Smooth muscle cell (in vitro differentiated cells): ENCODE measurements at regions not wholly inside any gene's neighbourhood (a gene's known extent, or its start where the extent isn't known, plus 50 kb on each side); places are given as distances from the start of the nearest gene placed in this dataset.

Source experiments
- DNase-seq: peaks from one replicate; lab custom pipeline; 2025; ENCODE audit not compliant: unreplicated experiment; lab: John Stamatoyannopoulos, UW
- H2AFZ ChIP-seq: fragments of 200-600 bp; sonication (generic); 2 replicates; pipeline ENCODE4 v1.6.0; 2016; ENCODE audit warnings: antibody characterized with exemption, low read depth, mild to moderate bottlenecking
- H3F3A ChIP-seq: fragments of 200-600 bp; sonication (generic); 2 replicates; pipeline ENCODE4 v1.6.0; 2017; ENCODE audit warnings: antibody characterized with exemption, low read depth
- H3K27ac ChIP-seq: fragments of 200-600 bp; sonication (generic); 2 replicates; pipeline ENCODE4 v1.5.1; 2016; ENCODE audit warnings: low read depth, mild to moderate bottlenecking
- H3K27me3 ChIP-seq: fragments of 200-600 bp; sonication (generic); 2 replicates; pipeline ENCODE4 v1.6.1; 2016; ENCODE audit warnings: low read depth, mild to moderate bottlenecking
- H3K36me3 ChIP-seq: fragments of 200-600 bp; sonication (generic); 2 replicates; pipeline ENCODE4 v1.5.1; 2016; ENCODE audit warnings: low read depth
- H3K4me1 ChIP-seq: fragments of 200-600 bp; sonication (generic); 2 replicates; pipeline ENCODE4 v1.5.1; 2016; ENCODE audit warnings: low read depth
- H3K4me2 ChIP-seq: fragments of 200-600 bp; sonication (generic); 2 replicates; pipeline ENCODE4 v1.6.0; 2016; ENCODE audit warnings: mild to moderate bottlenecking
- H3K4me3 ChIP-seq: fragments of 200-600 bp; sonication (generic); 2 replicates; pipeline ENCODE4 v1.5.1; 2016; ENCODE audit warnings: mild to moderate bottlenecking
- H3K79me2 ChIP-seq: fragments of 200-600 bp; sonication (generic); 2 replicates; pipeline ENCODE4 v1.6.0; 2016; ENCODE audit warnings: low read depth, mild to moderate bottlenecking
- H3K9ac ChIP-seq: fragments of 200-600 bp; sonication (generic); 2 replicates; pipeline ENCODE4 v1.6.0; 2016; ENCODE audit warnings: low read depth
- H3K9me3 ChIP-seq: fragments of 200-600 bp; sonication (generic); replicated peaks from 2 replicates; pipeline ENCODE4 v1.5.1; 2016; ENCODE audit warnings: low read depth
- H4K20me1 ChIP-seq: fragments of 200-600 bp; sonication (generic); 2 replicates; pipeline ENCODE4 v1.6.0; 2016; ENCODE audit warnings: low read depth
- WGBS: methylation state at CpG from one replicate; pipeline ENCODE4 v1.1.7; 2016; ENCODE audit warnings: low lambda C conversion rate; 5-methylcytosine and 5-hydroxymethylcytosine counted together
- TF ChIP-seq, protein P1 (sequence below): fragments of 200-600 bp; sonication (generic); IDR thresholded peaks from 2 replicates; pipeline ENCODE4 v1.5.1; 2017; ENCODE audit warnings: borderline replicate concordance, mild to moderate bottlenecking, antibody characterized with exemption; ENCODE audit not compliant: insufficient read depth, poor library complexity, severe bottlenecking

DNA sequence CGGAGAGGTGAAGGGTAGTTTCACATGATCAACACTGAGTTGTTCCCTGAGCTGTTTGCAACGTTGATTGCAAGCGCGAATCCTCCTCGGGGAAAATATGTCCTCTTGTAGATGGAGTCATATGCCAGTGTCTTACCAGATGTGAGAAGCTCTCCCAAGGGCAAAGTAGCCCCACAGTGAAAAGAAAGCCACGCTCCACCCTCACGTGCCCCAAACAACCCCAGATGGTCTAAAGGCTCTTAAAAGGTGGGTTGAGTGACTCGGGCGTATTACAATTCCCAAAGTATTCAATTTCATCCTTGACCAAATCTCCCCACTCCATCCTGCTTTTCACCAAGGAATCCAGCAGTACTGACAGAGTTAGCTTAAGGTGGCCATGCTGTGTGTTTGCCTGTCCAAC is 332.1 kb upstream of the SOX11 start:
- H3K9ac ChIP-seq, result no peak overlapping the region
- no peak overlapping the region for H3K27ac ChIP-seq
- H3K4me1 ChIP-seq, result no peaks in the 10 kb centered on the region
- TF ChIP-seq, protein P1, sequence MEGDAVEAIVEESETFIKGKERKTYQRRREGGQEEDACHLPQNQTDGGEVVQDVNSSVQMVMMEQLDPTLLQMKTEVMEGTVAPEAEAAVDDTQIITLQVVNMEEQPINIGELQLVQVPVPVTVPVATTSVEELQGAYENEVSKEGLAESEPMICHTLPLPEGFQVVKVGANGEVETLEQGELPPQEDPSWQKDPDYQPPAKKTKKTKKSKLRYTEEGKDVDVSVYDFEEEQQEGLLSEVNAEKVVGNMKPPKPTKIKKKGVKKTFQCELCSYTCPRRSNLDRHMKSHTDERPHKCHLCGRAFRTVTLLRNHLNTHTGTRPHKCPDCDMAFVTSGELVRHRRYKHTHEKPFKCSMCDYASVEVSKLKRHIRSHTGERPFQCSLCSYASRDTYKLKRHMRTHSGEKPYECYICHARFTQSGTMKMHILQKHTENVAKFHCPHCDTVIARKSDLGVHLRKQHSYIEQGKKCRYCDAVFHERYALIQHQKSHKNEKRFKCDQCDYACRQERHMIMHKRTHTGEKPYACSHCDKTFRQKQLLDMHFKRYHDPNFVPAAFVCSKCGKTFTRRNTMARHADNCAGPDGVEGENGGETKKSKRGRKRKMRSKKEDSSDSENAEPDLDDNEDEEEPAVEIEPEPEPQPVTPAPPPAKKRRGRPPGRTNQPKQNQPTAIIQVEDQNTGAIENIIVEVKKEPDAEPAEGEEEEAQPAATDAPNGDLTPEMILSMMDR, result no peak
- H3K36me3 ChIP-seq, result no peaks in the 10 kb centered on the region
- H4K20me1 ChIP-seq, result no peaks in the 10 kb centered on the region
- H3K79me2 ChIP-seq, result no peaks in the 10 kb centered on the region
- H3K4me3 ChIP-seq, result no peak overlapping the region
- DNase-seq, result no peak
- WGBS, result 97% methylated on average over 9 of the region's 9 CpGs
- no peaks in the 10 kb centered on the region for H3F3A ChIP-seq
- peaks cover 3% of the 10 kb centered on the region for H3K27me3 ChIP-seq
- no peak overlapping the region for H2AFZ ChIP-seq
- no peak overlapping the region for H3K4me2 ChIP-seq
- no peaks in the 10 kb centered on the region for H3K9me3 ChIP-seq

DNA sequence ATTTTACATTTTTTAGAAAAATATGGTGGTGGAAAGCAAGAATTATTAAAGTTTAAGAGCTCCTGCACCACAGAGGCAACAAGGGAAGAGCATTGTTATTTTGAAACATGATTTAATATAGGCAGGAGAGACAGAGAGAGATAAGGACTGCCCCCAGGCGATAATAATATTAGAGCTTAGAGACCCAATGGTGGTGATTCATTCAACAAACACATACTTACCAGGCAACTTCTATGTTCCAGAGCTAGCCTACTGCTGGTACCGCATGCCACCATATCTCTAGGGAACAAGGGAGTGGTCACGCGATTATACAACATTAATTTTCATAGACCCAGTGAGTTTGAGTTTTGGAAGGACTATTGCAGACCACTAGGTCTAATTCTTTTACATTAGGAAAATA is 327.8 kb upstream of the SOX11 start:
- 89% methylated on average over 4 of the region's 4 CpGs for WGBS

DNA sequence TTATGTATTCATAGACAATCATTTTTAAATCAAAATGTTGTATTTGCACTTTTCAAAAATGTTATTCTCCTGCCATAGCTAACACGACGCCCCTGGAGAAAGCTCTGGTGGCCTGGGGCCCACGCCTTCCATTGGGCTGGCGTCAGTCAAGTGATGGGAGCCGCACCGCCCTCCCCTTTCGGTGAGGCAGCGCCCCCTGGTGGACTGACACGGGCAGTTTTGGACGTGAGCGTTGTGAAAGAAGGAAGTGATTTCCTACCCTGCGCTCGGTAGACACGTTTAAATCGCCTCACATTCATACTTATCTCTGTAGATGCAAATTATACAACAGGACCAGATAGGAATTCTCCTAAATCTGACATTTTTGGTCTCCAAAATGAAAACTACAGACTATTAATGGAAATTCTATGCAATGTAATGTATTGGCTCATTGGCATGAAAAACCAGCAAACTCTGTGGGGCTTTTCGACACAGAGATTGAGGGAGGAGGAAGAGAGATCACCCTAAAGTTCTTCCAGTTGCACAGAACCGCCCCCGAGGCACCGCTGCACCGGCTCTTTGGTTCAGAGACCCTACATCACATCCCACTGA is 326.2 kb upstream of the SOX11 start:
- H3K79me2 ChIP-seq, result no peaks in the 10 kb centered on the region
- H3K27me3 ChIP-seq, result no peaks in the 10 kb centered on the region
- no peaks in the 10 kb centered on the region for H3K9me3 ChIP-seq
- H3K27ac ChIP-seq, result no peak overlapping the region
- H2AFZ ChIP-seq, result peak overlapping the region; percentile 64
- whole genome bisulfite sequencing, result 23% methylated on average over 20 of the region's 20 CpGs
- H3K4me1 ChIP-seq, result peaks cover 8% of the 10 kb centered on the region
- peak overlapping the region; percentile 17 for H3K4me3 ChIP-seq
- H3F3A ChIP-seq, result no peaks in the 10 kb centered on the region
- no peaks in the 10 kb centered on the region for H3K36me3 ChIP-seq
- DNase-seq, result peak; percentile 47
- no peak overlapping the region for H3K9ac ChIP-seq
- TF ChIP-seq, protein P1, result peak; percentile 94
- peak overlapping the region; percentile 80 for H3K4me2 ChIP-seq
- H4K20me1 ChIP-seq, result no peaks in the 10 kb centered on the region

More for the DNA sequence above, 327.8 kb upstream of the SOX11 start:
- TF ChIP-seq, protein P1, result no peak
- DNase-seq, result no peak
- no peak overlapping the region for H3K4me3 ChIP-seq
- H2AFZ ChIP-seq, result no peak overlapping the region
- no peaks in the 10 kb centered on the region for H3K79me2 ChIP-seq
- H3K9me3 ChIP-seq, result no peaks in the 10 kb centered on the region
- no peaks in the 10 kb centered on the region for H4K20me1 ChIP-seq
- no peaks in the 10 kb centered on the region for H3K36me3 ChIP-seq
- no peaks in the 10 kb centered on the region for H3F3A ChIP-seq
- no peak overlapping the region for H3K9ac ChIP-seq
- H3K27ac ChIP-seq, result no peak overlapping the region
- peaks cover 8% of the 10 kb centered on the region for H3K4me1 ChIP-seq
- no peaks in the 10 kb centered on the region for H3K27me3 ChIP-seq
- H3K4me2 ChIP-seq, result no peak overlapping the region

DNA sequence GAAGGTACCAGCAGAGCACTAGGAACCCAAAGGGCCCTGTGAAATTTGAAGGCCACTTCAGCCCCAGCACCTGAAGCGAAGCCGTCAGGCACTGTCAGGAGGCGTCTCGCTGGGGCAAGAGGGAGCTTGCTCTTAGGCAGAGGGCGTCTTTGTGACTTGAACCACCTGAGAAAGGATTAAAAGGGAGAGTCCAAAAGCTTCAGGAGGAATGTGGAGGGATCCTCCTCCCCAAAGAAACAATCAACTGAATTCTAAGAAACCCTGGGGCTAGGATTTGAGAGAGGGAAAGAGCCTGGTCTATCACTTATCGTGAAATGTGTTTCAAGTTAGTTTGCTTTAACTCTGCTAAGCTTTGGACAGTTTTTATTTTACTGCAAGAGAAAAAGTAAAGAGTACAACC is 324.9 kb upstream of the SOX11 start:
- TF ChIP-seq, protein P1, result no peak
- no peaks in the 10 kb centered on the region for H3K9me3 ChIP-seq
- H3K27ac ChIP-seq, result no peak overlapping the region
- H3K79me2 ChIP-seq, result no peaks in the 10 kb centered on the region
- H4K20me1 ChIP-seq, result no peaks in the 10 kb centered on the region
- no peaks in the 10 kb centered on the region for H3K27me3 ChIP-seq
- no peak overlapping the region for H2AFZ ChIP-seq
- no peak overlapping the region for H3K4me2 ChIP-seq
- no peak overlapping the region for H3K4me3 ChIP-seq
- peaks cover 14% of the 10 kb centered on the region for H3K4me1 ChIP-seq
- H3K9ac ChIP-seq, result no peak overlapping the region
- no peaks in the 10 kb centered on the region for H3K36me3 ChIP-seq
- DNase-seq, result no peak
- no peaks in the 10 kb centered on the region for H3F3A ChIP-seq
- WGBS, result 85% methylated on average over 6 of the region's 6 CpGs
